ENCODE measurements at regions not wholly inside any gene's neighbourhood (a gene's known extent, or its start where the extent isn't known, plus 50 kb on each side); places are given as distances from the start of the nearest gene placed in this dataset.
"Not testable (repeated sequence)": the region's sequence is repeated elsewhere in the genome, so short reads cannot be mapped to it uniquely, and the experiment has no call there.

DNA sequence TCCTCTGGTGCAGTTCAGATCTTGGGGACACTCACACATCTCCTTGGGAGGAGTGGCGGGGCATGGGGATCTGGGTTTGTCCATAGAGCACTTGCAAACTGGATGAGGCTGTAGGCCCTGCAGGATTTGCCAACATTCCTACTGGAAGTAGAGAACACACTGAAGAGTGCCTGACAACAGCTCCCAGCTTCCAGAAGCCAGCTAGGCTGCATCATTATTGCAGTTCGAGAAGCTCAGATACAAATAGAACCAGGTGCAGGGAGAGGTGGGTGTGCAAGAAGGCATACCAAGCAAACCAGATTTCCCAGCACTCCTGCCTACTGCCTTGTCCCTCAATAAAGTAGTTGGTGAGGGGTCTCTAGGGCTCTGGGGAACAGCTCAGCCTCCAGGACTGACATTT is 52.5 kb downstream of the RHOB start:
- no peak overlapping the region for H3K27ac ChIP-seq (ENCODE audit: low read length)
- H3K79me2 ChIP-seq (ENCODE audit: low read length): no peaks in the 10 kb centered on the region
- H3K9me2 ChIP-seq (replicated peaks; ENCODE audit: insufficient read depth, low read length): no peaks in the 10 kb centered on the region

DNA sequence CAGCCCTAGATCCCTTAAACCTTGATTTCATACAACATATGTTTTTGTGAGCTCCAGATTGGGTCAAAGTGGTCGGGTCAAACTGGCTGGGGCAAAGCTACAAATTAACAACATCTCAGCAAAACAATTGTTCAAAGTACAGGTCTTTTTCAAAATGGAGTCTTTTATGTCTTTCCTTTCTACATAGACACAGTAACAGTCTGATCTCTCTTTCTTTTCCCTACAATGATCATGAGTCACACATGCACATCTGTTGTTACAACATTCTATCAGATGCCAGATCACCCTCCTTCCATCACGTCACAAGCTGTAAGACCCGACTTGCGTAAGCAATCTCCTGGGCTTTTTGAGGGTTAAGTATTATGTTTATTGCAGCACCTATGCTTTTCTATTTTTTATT is 55.1 kb downstream of the RHOB start:
- H3K9me2 ChIP-seq (replicated peaks; ENCODE audit: insufficient read depth, low read length): no peaks in the 10 kb centered on the region
- no peaks in the 10 kb centered on the region for H3K36me3 ChIP-seq (replicated peaks; ENCODE audit: insufficient read depth, low read length)
- H3K9me3 ChIP-seq (replicated peaks; ENCODE audit: insufficient read depth, low read length): no peaks in the 10 kb centered on the region
- no peak overlapping the region for H3K4me3 ChIP-seq (ENCODE audit: low read length)
- H2AFZ ChIP-seq (ENCODE audit: low read length): no peak overlapping the region
- no peak overlapping the region for H3K27ac ChIP-seq (ENCODE audit: low read length)
- no peak for DNase-seq
- peaks cover 13% of the 10 kb centered on the region for H3F3A ChIP-seq (ENCODE audit: insufficient read depth, low read length)
- no peaks in the 10 kb centered on the region for H3K79me2 ChIP-seq (ENCODE audit: low read length)
- peaks cover 12% of the 10 kb centered on the region for H3K4me1 ChIP-seq (ENCODE audit: low read length)
- no peaks in the 10 kb centered on the region for H3K27me3 ChIP-seq (replicated peaks; ENCODE audit: insufficient read depth, low read length)
- no peaks in the 10 kb centered on the region for H4K20me1 ChIP-seq (ENCODE audit: insufficient read depth, low read length)
- no peak overlapping the region for H3K9ac ChIP-seq (ENCODE audit: low read length)
- no peak for TF ChIP-seq EZH2 (optimal IDR thresholded peaks at IDR 0.05; ENCODE audit: low read depth, low read length)
- TF ChIP-seq EZH2phosphoT487 (IDR thresholded peaks at IDR 0.05; ENCODE audit: low read length): no peak
- TF ChIP-seq, protein P1, sequence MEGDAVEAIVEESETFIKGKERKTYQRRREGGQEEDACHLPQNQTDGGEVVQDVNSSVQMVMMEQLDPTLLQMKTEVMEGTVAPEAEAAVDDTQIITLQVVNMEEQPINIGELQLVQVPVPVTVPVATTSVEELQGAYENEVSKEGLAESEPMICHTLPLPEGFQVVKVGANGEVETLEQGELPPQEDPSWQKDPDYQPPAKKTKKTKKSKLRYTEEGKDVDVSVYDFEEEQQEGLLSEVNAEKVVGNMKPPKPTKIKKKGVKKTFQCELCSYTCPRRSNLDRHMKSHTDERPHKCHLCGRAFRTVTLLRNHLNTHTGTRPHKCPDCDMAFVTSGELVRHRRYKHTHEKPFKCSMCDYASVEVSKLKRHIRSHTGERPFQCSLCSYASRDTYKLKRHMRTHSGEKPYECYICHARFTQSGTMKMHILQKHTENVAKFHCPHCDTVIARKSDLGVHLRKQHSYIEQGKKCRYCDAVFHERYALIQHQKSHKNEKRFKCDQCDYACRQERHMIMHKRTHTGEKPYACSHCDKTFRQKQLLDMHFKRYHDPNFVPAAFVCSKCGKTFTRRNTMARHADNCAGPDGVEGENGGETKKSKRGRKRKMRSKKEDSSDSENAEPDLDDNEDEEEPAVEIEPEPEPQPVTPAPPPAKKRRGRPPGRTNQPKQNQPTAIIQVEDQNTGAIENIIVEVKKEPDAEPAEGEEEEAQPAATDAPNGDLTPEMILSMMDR (IDR thresholded peaks at IDR 0.05; ENCODE audit: low read length): no peak
- no peak overlapping the region for H3K4me2 ChIP-seq (ENCODE audit: low read depth, low read length)

More for the DNA sequence above, 52.5 kb downstream of the RHOB start:
- TF ChIP-seq, protein P1 (IDR thresholded peaks at IDR 0.05; ENCODE audit: low read length): no peak
- H3K9me3 ChIP-seq (replicated peaks; ENCODE audit: insufficient read depth, low read length): no peaks in the 10 kb centered on the region
- no peaks in the 10 kb centered on the region for H3K4me1 ChIP-seq (ENCODE audit: low read length)
- no peaks in the 10 kb centered on the region for H4K20me1 ChIP-seq (ENCODE audit: insufficient read depth, low read length)
- DNase-seq: no peak
- H3K9ac ChIP-seq (ENCODE audit: low read length): no peak overlapping the region
- 0 out of 2 replicates have a peak, but pooled peaks cover 5% of the 10 kb centered on the region for H3F3A ChIP-seq (ENCODE audit: insufficient read depth, low read length)
- H2AFZ ChIP-seq (ENCODE audit: low read length): no peak overlapping the region
- H3K27me3 ChIP-seq (replicated peaks; ENCODE audit: insufficient read depth, low read length): no peaks in the 10 kb centered on the region
- H3K4me3 ChIP-seq (ENCODE audit: low read length): no peak overlapping the region
- no peak overlapping the region for H3K4me2 ChIP-seq (ENCODE audit: low read depth, low read length)
- H3K36me3 ChIP-seq (replicated peaks; ENCODE audit: insufficient read depth, low read length): no peaks in the 10 kb centered on the region

DNA sequence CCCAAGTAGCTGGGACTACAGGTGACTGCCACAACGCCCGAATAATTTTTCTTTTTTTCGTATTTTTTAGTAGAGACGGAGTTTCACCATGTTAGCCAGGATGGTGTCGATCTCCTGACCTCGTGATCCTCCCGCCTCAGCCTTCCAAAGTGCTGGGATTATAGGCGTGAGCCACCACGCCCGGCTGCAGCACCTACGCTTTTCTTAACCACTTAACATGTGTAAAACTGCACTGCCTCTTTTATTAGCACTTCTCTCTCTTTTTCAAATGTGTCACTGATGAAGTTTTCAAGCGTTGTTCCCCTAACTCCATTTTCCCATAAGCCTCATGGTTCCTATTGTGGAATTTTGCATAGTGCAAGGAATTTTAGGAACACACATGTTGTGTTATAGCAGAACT is 55.6 kb downstream of the RHOB start:
- not testable (repeated sequence) for H3K9me3 ChIP-seq (replicated peaks; ENCODE audit: insufficient read depth, low read length); H2AFZ ChIP-seq (ENCODE audit: low read length); H3K27ac ChIP-seq (ENCODE audit: low read length); H4K20me1 ChIP-seq (ENCODE audit: insufficient read depth, low read length); H3K4me2 ChIP-seq (ENCODE audit: low read depth, low read length); H3K9ac ChIP-seq (ENCODE audit: low read length); DNase-seq; H3K4me3 ChIP-seq (ENCODE audit: low read length); H3K9me2 ChIP-seq (replicated peaks; ENCODE audit: insufficient read depth, low read length); H3K27me3 ChIP-seq (replicated peaks; ENCODE audit: insufficient read depth, low read length); H3K36me3 ChIP-seq (replicated peaks; ENCODE audit: insufficient read depth, low read length); H3K79me2 ChIP-seq (ENCODE audit: low read length)
- Histone ChIP-seq H3K4me1 (ENCODE audit: low read length) (peaks cover 15% of the 10 kb centered on the region), H3F3A (ENCODE audit: insufficient read depth, low read length) (peaks cover 18% of the 10 kb centered on the region)

DNA sequence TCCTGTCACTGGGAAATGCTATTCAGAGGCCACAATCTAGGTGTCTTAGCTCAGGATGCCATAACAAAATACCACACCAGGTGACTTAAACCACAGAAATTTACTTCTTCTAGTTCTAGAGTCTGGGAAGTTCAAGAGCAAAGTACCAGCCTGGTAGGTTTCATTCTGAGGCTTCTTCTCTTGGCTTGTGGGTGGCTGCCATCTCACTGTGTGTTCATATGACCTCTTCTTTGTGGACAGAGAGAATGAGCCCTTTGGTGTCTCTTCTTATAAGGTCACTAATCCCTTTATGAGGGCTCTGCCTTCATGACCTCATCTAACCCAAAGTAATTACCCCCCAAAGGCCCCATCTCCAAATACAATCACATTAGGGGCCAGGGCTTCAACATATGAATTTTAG is 57.3 kb downstream of the RHOB start:
- Histone ChIP-seq H3K27me3 (replicated peaks; ENCODE audit: insufficient read depth, low read length) (no peaks in the 10 kb centered on the region), H4K20me1 (ENCODE audit: insufficient read depth, low read length) (no peaks in the 10 kb centered on the region), H3K4me2 (ENCODE audit: low read depth, low read length) (no peak overlapping the region)

More for the DNA sequence above, 57.3 kb downstream of the RHOB start:
- Histone ChIP-seq H3K79me2 (ENCODE audit: low read length) (no peaks in the 10 kb centered on the region), H3F3A (ENCODE audit: insufficient read depth, low read length) (peaks cover 22% of the 10 kb centered on the region), H3K27ac (ENCODE audit: low read length) (peak overlapping the region; percentile 13; the same call in 1 of the 2 replicates), H3K9me2 (replicated peaks; ENCODE audit: insufficient read depth, low read length) (no peaks in the 10 kb centered on the region), H2AFZ (ENCODE audit: low read length) (no peak overlapping the region), H3K36me3 (replicated peaks; ENCODE audit: insufficient read depth, low read length) (no peaks in the 10 kb centered on the region), H3K9ac (ENCODE audit: low read length) (no peak overlapping the region), H3K9me3 (replicated peaks; ENCODE audit: insufficient read depth, low read length) (no peaks in the 10 kb centered on the region), H3K4me3 (ENCODE audit: low read length) (no peak overlapping the region), H3K4me1 (ENCODE audit: low read length) (peaks cover 24% of the 10 kb centered on the region)
- TF ChIP-seq EZH2phosphoT487 (IDR thresholded peaks at IDR 0.05; ENCODE audit: low read length) (no peak), EZH2 (optimal IDR thresholded peaks at IDR 0.05; ENCODE audit: low read depth, low read length) (no peak)
- TF ChIP-seq, protein P1 (IDR thresholded peaks at IDR 0.05; ENCODE audit: low read length): no peak
- DNase-seq: peak; percentile 46

All from MM.1S (cell line).